Esophagus muscularis mucosa (tissue), 3 donors: ENCODE measurements at regions not wholly inside any gene's neighbourhood (a gene's known extent, or its start where the extent isn't known, plus 50 kb on each side); places are given as distances from the start of the nearest gene placed in this dataset.

Source experiments
- POLR2A ChIP-seq: fragments of 450-650 bp; IDR thresholded peaks from one replicate; pipeline ENCODE4 v1.6.1; 2017; ENCODE audit warnings: antibody characterized with exemption, moderate library complexity, mild to moderate bottlenecking, low read depth
- POLR2AphosphoS5 ChIP-seq, 2 donors: sonication (generic); formaldehyde crosslinking; IDR thresholded peaks; one replicate each; pipeline ENCODE4 v1.6.1; 2017; ENCODE audit warnings: antibody characterized with exemption in 2 of 2
- TF ChIP-seq, protein P1 (sequence below), 3 experiments: fragments of 200-600 bp in 2 of 3; fragments of 450-650 bp in 1 of 3; sonication (generic) in 2 of 3; IDR thresholded peaks; one replicate each; pipeline ENCODE4 v1.5.1; 2017 to 2019; ENCODE audit warnings: antibody characterized with exemption in 3 of 3, mild to moderate bottlenecking in 2 of 3, moderate library complexity in 1 of 3

- TF ChIP-seq, protein P1, sequence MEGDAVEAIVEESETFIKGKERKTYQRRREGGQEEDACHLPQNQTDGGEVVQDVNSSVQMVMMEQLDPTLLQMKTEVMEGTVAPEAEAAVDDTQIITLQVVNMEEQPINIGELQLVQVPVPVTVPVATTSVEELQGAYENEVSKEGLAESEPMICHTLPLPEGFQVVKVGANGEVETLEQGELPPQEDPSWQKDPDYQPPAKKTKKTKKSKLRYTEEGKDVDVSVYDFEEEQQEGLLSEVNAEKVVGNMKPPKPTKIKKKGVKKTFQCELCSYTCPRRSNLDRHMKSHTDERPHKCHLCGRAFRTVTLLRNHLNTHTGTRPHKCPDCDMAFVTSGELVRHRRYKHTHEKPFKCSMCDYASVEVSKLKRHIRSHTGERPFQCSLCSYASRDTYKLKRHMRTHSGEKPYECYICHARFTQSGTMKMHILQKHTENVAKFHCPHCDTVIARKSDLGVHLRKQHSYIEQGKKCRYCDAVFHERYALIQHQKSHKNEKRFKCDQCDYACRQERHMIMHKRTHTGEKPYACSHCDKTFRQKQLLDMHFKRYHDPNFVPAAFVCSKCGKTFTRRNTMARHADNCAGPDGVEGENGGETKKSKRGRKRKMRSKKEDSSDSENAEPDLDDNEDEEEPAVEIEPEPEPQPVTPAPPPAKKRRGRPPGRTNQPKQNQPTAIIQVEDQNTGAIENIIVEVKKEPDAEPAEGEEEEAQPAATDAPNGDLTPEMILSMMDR (IDR thresholded peaks at IDR 0.05), result no peak
- TF ChIP-seq POLR2A (no peak), POLR2AphosphoS5 (IDR thresholded peaks at IDR 0.05) (no peak)
Measured at GRCh38 chr15:98216166-98216565, 255.7 kb downstream of the ARRDC4 start.
